ENCODE measurements at regions not wholly inside any gene's neighbourhood (a gene's known extent, or its start where the extent isn't known, plus 50 kb on each side); places are given as distances from the start of the nearest gene placed in this dataset.

- DNase-seq (ENCODE audit: low spot score) = peak; percentile 30
These were observed 94.5 kb upstream of the UPP2 start for GRCh38 chr2:158006961-158007719.

GRCh38 chr2:158004126-158004764 lies 97.4 kb upstream of the UPP2 start:
- DNase-seq (ENCODE audit: low spot score) = peak; percentile 41

GRCh38 chr2:158002079-158002478 lies 99.6 kb upstream of the UPP2 start:
- no peak for DNase-seq (ENCODE audit: low spot score)

GRCh38 chr2:157996799-157997198 lies 104.9 kb upstream of the UPP2 start:
- DNase-seq (ENCODE audit: low spot score) = no peak

- DNase-seq (ENCODE audit: low spot score) = no peak
These were observed 106.6 kb upstream of the UPP2 start for GRCh38 chr2:157995117-157995516.

- DNase-seq (ENCODE audit: low spot score) = no peak
These were observed 109.7 kb upstream of the UPP2 start for GRCh38 chr2:157991932-157992331.

GRCh38 chr2:157990173-157990572 lies 111.5 kb upstream of the UPP2 start:
- no peak for DNase-seq (ENCODE audit: low spot score)

GRCh38 chr2:157989227-157989626 lies 112.4 kb upstream of the UPP2 start:
- no peak for DNase-seq (ENCODE audit: low spot score)

- DNase-seq (ENCODE audit: low spot score) = no peak
These were observed 110.6 kb upstream of the ACVR1 start for GRCh38 chr2:157986761-157987160.

GRCh38 chr2:157984866-157985265 lies 108.7 kb upstream of the ACVR1 start:
- no peak for DNase-seq (ENCODE audit: low spot score)

GRCh38 chr2:157980020-157980419 lies 103.9 kb upstream of the ACVR1 start:
- DNase-seq (ENCODE audit: low spot score) = no peak

- peak; percentile 13 for DNase-seq (ENCODE audit: low spot score)
These were observed 95.6 kb upstream of the ACVR1 start for GRCh38 chr2:157971702-157972101.

GRCh38 chr2:157967856-157968255 lies 91.7 kb upstream of the ACVR1 start:
- DNase-seq (ENCODE audit: low spot score) = no peak

- DNase-seq (ENCODE audit: low spot score) = no peak
These were observed 83.1 kb upstream of the ACVR1 start for GRCh38 chr2:157959249-157959648.

- DNase-seq (ENCODE audit: low spot score) = no peak
These were observed 81.5 kb upstream of the ACVR1 start for GRCh38 chr2:157957596-157957995.

- DNase-seq (ENCODE audit: low spot score) = no peak
These were observed 76.4 kb upstream of the ACVR1 start for GRCh38 chr2:157952558-157952957.

GRCh38 chr2:157948856-157949255 lies 72.7 kb upstream of the ACVR1 start:
- no peak for DNase-seq (ENCODE audit: low spot score)

- DNase-seq (ENCODE audit: low spot score) = no peak
These were observed 70.9 kb upstream of the ACVR1 start for GRCh38 chr2:157946919-157947557.

- DNase-seq (ENCODE audit: low spot score) = peak; percentile 65
These were observed 63.9 kb upstream of the ACVR1 start for GRCh38 chr2:157940024-157940423.

- DNase-seq (ENCODE audit: low spot score) = peak; percentile 13
These were observed 62.4 kb upstream of the ACVR1 start for GRCh38 chr2:157938556-157938955.

GRCh38 chr2:157936406-157936805 lies 60.3 kb upstream of the ACVR1 start:
- DNase-seq (ENCODE audit: low spot score) = peak; percentile 52

GRCh38 chr2:157935378-157935906 lies 59.3 kb upstream of the ACVR1 start:
- DNase-seq (ENCODE audit: low spot score) = no peak

Data from kidney tubule cell (primary cell).